ENCODE measurements at regions not wholly inside any gene's neighbourhood (a gene's known extent, or its start where the extent isn't known, plus 50 kb on each side); places are given as distances from the start of the nearest gene placed in this dataset.

- Histone ChIP-seq H3K36me3 (ENCODE audit: control insufficient read depth, insufficient read depth, low read length) (no peaks in the 10 kb centered on the region), H3K9ac (ENCODE audit: extremely low read depth, low read length, poor library complexity, severe bottlenecking) (no peak overlapping the region), H3K27ac (ENCODE audit: low read depth, low read length) (no peak overlapping the region), H3K9me3 (ENCODE audit: control insufficient read depth, low read length) (peaks cover 11% of the 10 kb centered on the region), H3K27me3 (ENCODE audit: control insufficient read depth, insufficient read depth, low read length, poor library complexity, severe bottlenecking) (no peaks in the 10 kb centered on the region), H3K4me3 (ENCODE audit: low read length) (no peak overlapping the region), H3K4me1 (ENCODE audit: control insufficient read depth, insufficient read depth, low read length) (no peaks in the 10 kb centered on the region)
- H3K4me1 Mint-ChIP-seq = peaks cover 22% of the 10 kb centered on the region
- 89 to 100% methylated on average over 2 of the region's 2 CpGs for WGBS, 2 experiments (ENCODE audit: insufficient coverage in 1 of 2, insufficient read length in 1 of 2)
- no peak overlapping the region for H3K27ac Mint-ChIP-seq
- no peak for TF ChIP-seq CTCF (conservative IDR thresholded peaks at IDR 0.05)
- H3K9me3 Mint-ChIP-seq = peaks cover 4% of the 10 kb centered on the region
- no peak overlapping the region for H3K4me3 Mint-ChIP-seq
- no peaks in the 10 kb centered on the region for H3K36me3 Mint-ChIP-seq (ENCODE audit: low read depth)
- no peak for DNase-seq
- H3K27me3 Mint-ChIP-seq (ENCODE audit: insufficient read depth) = no peaks in the 10 kb centered on the region
Observed at GRCh38 chr20:8077137-8077466, 55.0 kb upstream of the PLCB1 start.

GRCh38 chr20:8078528-8078914, 53.5 kb upstream of the PLCB1 start:
- DNase-seq = no peak
- WGBS, 2 experiments (ENCODE audit: insufficient coverage in 1 of 2, insufficient read length in 1 of 2) = 80 to 90% methylated on average over 2 to 3 of the region's 4 CpGs
- Histone ChIP-seq H3K27me3 (ENCODE audit: control insufficient read depth, insufficient read depth, low read length, poor library complexity, severe bottlenecking) (no peaks in the 10 kb centered on the region), H3K36me3 (ENCODE audit: control insufficient read depth, insufficient read depth, low read length) (no peaks in the 10 kb centered on the region), H3K9ac (ENCODE audit: extremely low read depth, low read length, poor library complexity, severe bottlenecking) (no peak overlapping the region), H3K4me3 (ENCODE audit: low read length) (no peak overlapping the region), H3K27ac (ENCODE audit: low read depth, low read length) (no peak overlapping the region), H3K4me1 (ENCODE audit: control insufficient read depth, insufficient read depth, low read length) (no peaks in the 10 kb centered on the region), H3K9me3 (ENCODE audit: control insufficient read depth, low read length) (peaks cover 11% of the 10 kb centered on the region)
- Mint-ChIP-seq H3K9me3 (peaks cover 4% of the 10 kb centered on the region), H3K36me3 (ENCODE audit: low read depth) (no peaks in the 10 kb centered on the region), H3K4me1 (peaks cover 11% of the 10 kb centered on the region), H3K4me3 (no peak overlapping the region), H3K27ac (no peak overlapping the region), H3K27me3 (ENCODE audit: insufficient read depth) (no peaks in the 10 kb centered on the region)
- no peak for TF ChIP-seq CTCF (conservative IDR thresholded peaks at IDR 0.05)

GRCh38 chr20:8079976-8080375, 52.1 kb upstream of the PLCB1 start:
- Histone ChIP-seq H3K4me1 (ENCODE audit: control insufficient read depth, insufficient read depth, low read length) (no peaks in the 10 kb centered on the region), H3K27ac (ENCODE audit: low read depth, low read length) (no peak overlapping the region), H3K4me3 (ENCODE audit: low read length) (no peak overlapping the region), H3K9ac (ENCODE audit: extremely low read depth, low read length, poor library complexity, severe bottlenecking) (no peak overlapping the region), H3K9me3 (ENCODE audit: control insufficient read depth, low read length) (peaks cover 10% of the 10 kb centered on the region), H3K27me3 (ENCODE audit: control insufficient read depth, insufficient read depth, low read length, poor library complexity, severe bottlenecking) (no peaks in the 10 kb centered on the region), H3K36me3 (ENCODE audit: control insufficient read depth, insufficient read depth, low read length) (no peaks in the 10 kb centered on the region)
- no peak for TF ChIP-seq CTCF (conservative IDR thresholded peaks at IDR 0.05)
- peaks cover 8% of the 10 kb centered on the region for H3K4me1 Mint-ChIP-seq
- H3K27me3 Mint-ChIP-seq (ENCODE audit: insufficient read depth) = peaks cover 2% of the 10 kb centered on the region
- no peak overlapping the region for H3K4me3 Mint-ChIP-seq
- DNase-seq = no peak
- H3K9me3 Mint-ChIP-seq = peaks cover 4% of the 10 kb centered on the region
- H3K36me3 Mint-ChIP-seq (ENCODE audit: low read depth) = no peaks in the 10 kb centered on the region
- H3K27ac Mint-ChIP-seq = no peak overlapping the region
